IPS DF 19.7 (cell line): ENCODE measurements at regions not wholly inside any gene's neighbourhood (a gene's known extent, or its start where the extent isn't known, plus 50 kb on each side); places are given as distances from the start of the nearest gene placed in this dataset.

Experiments used
- DNase-seq: peaks from one replicate; pipeline ENCODE4 v3.0.0-alpha.2; 2013; ENCODE audit warnings: low read depth, low spot score

GRCh38 chr2:128472789-128473174 is 154.1 kb upstream of the HS6ST1 start:
- DNase-seq = no peak

GRCh38 chr2:128473175-128474035 is 154.7 kb upstream of the HS6ST1 start:
- DNase-seq = no peak

GRCh38 chr2:128474036-128474955 is 155.6 kb upstream of the HS6ST1 start:
- no peak for DNase-seq

GRCh38 chr2:128474962-128475361 is 156.3 kb upstream of the HS6ST1 start:
- no peak for DNase-seq

GRCh38 chr2:128475427-128476211 is 157.0 kb upstream of the HS6ST1 start:
- DNase-seq = no peak

- no peak for DNase-seq
These were observed 158.6 kb upstream of the HS6ST1 start for GRCh38 chr2:128477026-128477820.

GRCh38 chr2:128477891-128478290 is 159.2 kb upstream of the HS6ST1 start:
- no peak for DNase-seq

GRCh38 chr2:128485761-128486639 is 167.3 kb upstream of the HS6ST1 start:
- no peak for DNase-seq

- DNase-seq = no peak
These were observed 168.1 kb upstream of the HS6ST1 start for GRCh38 chr2:128486640-128487375.

- DNase-seq = no peak
These were observed 169.2 kb upstream of the HS6ST1 start for GRCh38 chr2:128487650-128488387.

GRCh38 chr2:128488434-128488833 is 169.8 kb upstream of the HS6ST1 start:
- DNase-seq = no peak

- no peak for DNase-seq
These were observed 171.0 kb upstream of the HS6ST1 start for GRCh38 chr2:128489526-128490273.

GRCh38 chr2:128490321-128490720 is 171.7 kb upstream of the HS6ST1 start:
- no peak for DNase-seq

- no peak for DNase-seq
These were observed 172.4 kb upstream of the HS6ST1 start for GRCh38 chr2:128490881-128491691.

- peak; percentile 61 for DNase-seq
These were observed 173.1 kb upstream of the HS6ST1 start for GRCh38 chr2:128491692-128492244.

GRCh38 chr2:128492966-128493811 is 174.5 kb upstream of the HS6ST1 start:
- no peak for DNase-seq
